ENCODE measurements at regions not wholly inside any gene's neighbourhood (a gene's known extent, or its start where the extent isn't known, plus 50 kb on each side); places are given as distances from the start of the nearest gene placed in this dataset.

DNA sequence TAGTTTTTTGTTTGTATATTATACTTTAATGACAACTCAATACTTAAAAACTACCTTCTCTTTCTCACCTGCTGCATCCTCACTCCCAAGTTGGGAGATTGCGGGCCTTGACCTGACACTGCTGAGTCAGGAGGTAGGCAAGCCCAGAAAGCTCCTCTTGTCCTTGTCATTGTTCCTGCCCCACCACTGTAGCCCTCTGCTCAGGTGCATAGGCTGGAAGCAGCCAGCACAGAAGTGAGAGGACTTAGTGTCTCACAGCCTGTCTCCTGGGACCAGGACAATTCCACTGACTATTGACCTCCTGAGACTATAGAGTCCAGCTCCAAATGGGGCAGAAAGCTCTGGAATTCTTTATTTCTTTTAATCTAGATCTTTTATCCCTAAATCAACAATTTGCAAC, 123.5 kb upstream of the NDP start:
- intact Hi-C loops (cut with DNase I), result no loop called here
- DNase-seq (no peak), ATAC-seq (no peak)
- Histone ChIP-seq H3K36me3 (no peaks in the 10 kb centered on the region), H3K4me3 (no peak overlapping the region), H3K9me3 (no peaks in the 10 kb centered on the region), H3K27ac (no peak overlapping the region), H3K27me3 (ENCODE audit: low read depth) (no peaks in the 10 kb centered on the region), H3K4me1 (no peaks in the 10 kb centered on the region)
- TF ChIP-seq, protein P1, sequence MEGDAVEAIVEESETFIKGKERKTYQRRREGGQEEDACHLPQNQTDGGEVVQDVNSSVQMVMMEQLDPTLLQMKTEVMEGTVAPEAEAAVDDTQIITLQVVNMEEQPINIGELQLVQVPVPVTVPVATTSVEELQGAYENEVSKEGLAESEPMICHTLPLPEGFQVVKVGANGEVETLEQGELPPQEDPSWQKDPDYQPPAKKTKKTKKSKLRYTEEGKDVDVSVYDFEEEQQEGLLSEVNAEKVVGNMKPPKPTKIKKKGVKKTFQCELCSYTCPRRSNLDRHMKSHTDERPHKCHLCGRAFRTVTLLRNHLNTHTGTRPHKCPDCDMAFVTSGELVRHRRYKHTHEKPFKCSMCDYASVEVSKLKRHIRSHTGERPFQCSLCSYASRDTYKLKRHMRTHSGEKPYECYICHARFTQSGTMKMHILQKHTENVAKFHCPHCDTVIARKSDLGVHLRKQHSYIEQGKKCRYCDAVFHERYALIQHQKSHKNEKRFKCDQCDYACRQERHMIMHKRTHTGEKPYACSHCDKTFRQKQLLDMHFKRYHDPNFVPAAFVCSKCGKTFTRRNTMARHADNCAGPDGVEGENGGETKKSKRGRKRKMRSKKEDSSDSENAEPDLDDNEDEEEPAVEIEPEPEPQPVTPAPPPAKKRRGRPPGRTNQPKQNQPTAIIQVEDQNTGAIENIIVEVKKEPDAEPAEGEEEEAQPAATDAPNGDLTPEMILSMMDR (IDR thresholded peaks at IDR 0.05), result no peak

DNA sequence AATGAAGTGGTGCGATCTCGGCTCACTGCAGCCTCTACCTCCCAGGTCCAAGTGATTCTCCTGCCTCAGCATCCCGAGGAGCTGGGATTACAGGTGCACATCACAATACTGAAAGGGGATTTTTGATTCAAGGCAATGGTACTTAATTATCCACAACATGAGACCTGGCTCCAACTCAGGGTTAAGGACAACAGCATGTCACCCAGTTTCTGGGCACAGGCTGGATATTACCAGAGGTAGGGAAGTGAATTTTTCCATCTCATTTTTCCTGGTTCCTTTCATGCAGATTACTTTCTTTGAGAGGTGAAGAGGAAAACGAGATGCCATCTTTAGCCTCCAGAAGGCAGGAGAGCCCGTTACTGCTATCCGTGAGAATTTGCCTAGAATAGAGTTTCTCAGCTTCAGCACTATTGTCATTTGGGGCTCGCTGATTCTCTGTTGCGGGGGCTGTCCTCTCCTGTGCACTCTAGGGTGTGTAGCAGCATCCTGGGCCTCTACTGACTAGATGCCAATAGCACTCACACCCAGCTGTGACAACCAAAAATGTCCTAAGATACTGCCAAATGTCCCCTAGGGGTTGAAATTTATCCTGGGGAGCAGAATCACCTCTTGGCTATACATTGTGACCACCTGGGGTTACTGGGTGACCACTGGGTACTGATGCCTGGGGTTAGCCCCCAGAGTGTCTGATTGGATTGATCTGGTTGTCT, 121.8 kb upstream of the NDP start:
- DNase-seq, result no peak
- Histone ChIP-seq H3K4me3 (no peak overlapping the region), H3K4me1 (no peaks in the 10 kb centered on the region), H3K36me3 (no peaks in the 10 kb centered on the region), H3K9me3 (no peaks in the 10 kb centered on the region), H3K27me3 (ENCODE audit: low read depth) (no peaks in the 10 kb centered on the region), H3K27ac (no peak overlapping the region)
- no peak for ATAC-seq
- intact Hi-C loops (cut with DNase I), result no loop called here
- TF ChIP-seq, protein P1 (IDR thresholded peaks at IDR 0.05), result no peak

DNA sequence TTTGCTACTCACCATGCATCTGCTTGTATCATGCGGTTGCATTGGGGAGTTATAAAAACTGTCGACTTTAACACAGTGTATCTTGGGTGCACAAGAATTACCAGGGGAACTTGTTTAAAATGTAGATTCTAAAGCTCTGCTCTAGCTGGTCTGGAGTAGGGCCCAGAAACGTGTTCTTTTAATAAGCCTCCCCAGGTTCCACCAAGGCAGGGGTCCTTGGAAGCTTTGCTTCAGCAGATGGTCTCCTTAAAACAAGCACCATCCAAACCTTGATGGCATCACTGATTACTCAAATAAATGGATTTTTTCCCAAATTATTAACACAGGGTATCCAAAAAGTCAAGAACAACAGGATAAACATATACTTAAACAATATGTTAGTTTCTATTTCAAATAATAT, 120.2 kb upstream of the NDP start:
- Histone ChIP-seq H3K4me3 (no peak overlapping the region), H3K27ac (no peak overlapping the region), H3K27me3 (ENCODE audit: low read depth) (no peaks in the 10 kb centered on the region), H3K4me1 (no peaks in the 10 kb centered on the region), H3K36me3 (no peaks in the 10 kb centered on the region), H3K9me3 (no peaks in the 10 kb centered on the region)
- intact Hi-C loops (cut with DNase I), result no loop called here
- DNase-seq (no peak), ATAC-seq (no peak)
- TF ChIP-seq, protein P1 (IDR thresholded peaks at IDR 0.05), result no peak

DNA sequence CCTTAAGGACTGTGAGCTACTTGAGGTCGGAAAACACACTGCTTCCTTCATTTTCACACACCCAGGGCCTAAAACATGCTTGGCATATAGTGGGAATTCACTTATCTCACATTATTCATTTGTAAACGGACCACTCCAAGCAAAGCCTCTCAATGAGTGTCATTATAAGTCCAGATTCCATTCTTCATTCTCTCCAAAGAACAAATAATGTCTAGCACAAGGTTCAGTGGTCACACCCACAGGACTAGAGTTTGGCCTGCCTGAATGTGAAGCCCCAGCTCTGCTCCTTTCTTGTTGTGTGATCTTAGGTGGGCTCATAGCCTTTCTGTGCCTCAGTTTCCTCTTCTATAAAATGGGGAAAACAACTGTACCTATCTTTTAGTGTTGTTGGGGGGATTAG, 119.6 kb upstream of the NDP start:
- DNase-seq, result no peak
- no peaks in the 10 kb centered on the region for H3K4me1 ChIP-seq
- intact Hi-C loops (cut with DNase I), result no loop called here
- H3K27me3 ChIP-seq (ENCODE audit: low read depth), result no peaks in the 10 kb centered on the region
- peak in 1 of 2 donors; percentile 32 for ATAC-seq
- TF ChIP-seq, protein P1 (IDR thresholded peaks at IDR 0.05), result no peak
- H3K36me3 ChIP-seq, result no peaks in the 10 kb centered on the region
- no peaks in the 10 kb centered on the region for H3K9me3 ChIP-seq
- H3K27ac ChIP-seq, result no peak overlapping the region
- H3K4me3 ChIP-seq, result no peak overlapping the region

DNA sequence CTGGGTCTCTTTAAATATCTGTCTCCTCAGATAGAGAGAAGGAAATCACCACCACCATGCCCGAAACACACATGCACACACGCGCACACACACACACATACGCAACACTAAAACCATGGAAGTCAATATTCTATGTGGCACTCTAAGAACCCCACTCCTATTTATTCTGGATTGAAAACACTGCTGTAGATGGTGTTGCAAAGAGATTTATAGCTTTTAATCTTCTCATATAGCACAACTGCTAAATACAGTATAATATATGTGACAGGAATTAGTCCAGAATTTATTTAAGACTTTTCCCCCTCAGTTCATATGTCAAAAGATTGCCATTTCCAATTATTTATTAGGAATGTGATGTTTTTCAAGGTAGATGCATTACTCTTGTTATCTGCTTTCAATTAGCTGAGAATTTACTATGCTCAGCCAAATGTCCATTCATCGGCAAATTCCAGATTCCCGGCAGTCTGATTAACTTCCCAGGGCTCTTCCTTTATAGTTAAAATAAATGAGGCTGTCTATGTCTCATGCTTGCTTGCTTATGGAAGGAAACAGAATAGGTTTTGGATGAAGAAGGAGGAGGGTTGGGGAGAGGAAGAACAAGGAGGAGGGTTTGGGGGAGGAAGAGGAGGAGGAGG, 115.4 kb upstream of the NDP start:
- H3K9me3 ChIP-seq, result no peaks in the 10 kb centered on the region
- no peaks in the 10 kb centered on the region for H3K27me3 ChIP-seq (ENCODE audit: low read depth)
- DNase-seq (no peak), ATAC-seq (no peak)
- no peaks in the 10 kb centered on the region for H3K36me3 ChIP-seq
- TF ChIP-seq, protein P1 (IDR thresholded peaks at IDR 0.05), result no peak
- H3K27ac ChIP-seq, result no peak overlapping the region
- H3K4me3 ChIP-seq, result no peak overlapping the region
- intact Hi-C loops (cut with DNase I), result no loop called here
- H3K4me1 ChIP-seq, result no peaks in the 10 kb centered on the region
